BLaER1 (cell line): ENCODE measurements at regions not wholly inside any gene's neighbourhood (a gene's known extent, or its start where the extent isn't known, plus 50 kb on each side); places are given as distances from the start of the nearest gene placed in this dataset.

Experiments
- H3K27ac ChIP-seq: shearing (Covaris generic); formaldehyde crosslinking; 2 replicates; pipeline ENCODE4 v1.8.1; 2022
- H3K27me3 ChIP-seq: shearing (Covaris generic); formaldehyde crosslinking; 2 replicates; pipeline ENCODE4 v1.8.1; 2022
- H3K36me3 ChIP-seq: shearing (Covaris generic); formaldehyde crosslinking; 2 replicates; pipeline ENCODE4 v1.8.1; 2022
- H3K4me1 ChIP-seq: shearing (Covaris generic); formaldehyde crosslinking; 2 replicates; pipeline ENCODE4 v1.8.1; 2022
- H3K4me2 ChIP-seq: shearing (Covaris generic); formaldehyde crosslinking; 2 replicates; pipeline ENCODE4 v1.8.1; 2022
- H3K4me3 ChIP-seq: shearing (Covaris generic); formaldehyde crosslinking; 2 replicates; pipeline ENCODE4 v1.8.1; 2022
- H3K9ac ChIP-seq: shearing (Covaris generic); formaldehyde crosslinking; 2 replicates; pipeline ENCODE4 v1.8.1; 2022
- H3K9me3 ChIP-seq: shearing (Covaris generic); formaldehyde crosslinking; 2 replicates; pipeline ENCODE4 v1.8.1; 2022
- H4K20me1 ChIP-seq: shearing (Covaris generic); formaldehyde crosslinking; 2 replicates; pipeline ENCODE4 v1.8.1; 2022
- Cebpa-rat ChIP-seq: shearing (Covaris generic); IDR thresholded peaks from 2 replicates; pipeline ENCODE4 v1.8.1; 2022

DNA sequence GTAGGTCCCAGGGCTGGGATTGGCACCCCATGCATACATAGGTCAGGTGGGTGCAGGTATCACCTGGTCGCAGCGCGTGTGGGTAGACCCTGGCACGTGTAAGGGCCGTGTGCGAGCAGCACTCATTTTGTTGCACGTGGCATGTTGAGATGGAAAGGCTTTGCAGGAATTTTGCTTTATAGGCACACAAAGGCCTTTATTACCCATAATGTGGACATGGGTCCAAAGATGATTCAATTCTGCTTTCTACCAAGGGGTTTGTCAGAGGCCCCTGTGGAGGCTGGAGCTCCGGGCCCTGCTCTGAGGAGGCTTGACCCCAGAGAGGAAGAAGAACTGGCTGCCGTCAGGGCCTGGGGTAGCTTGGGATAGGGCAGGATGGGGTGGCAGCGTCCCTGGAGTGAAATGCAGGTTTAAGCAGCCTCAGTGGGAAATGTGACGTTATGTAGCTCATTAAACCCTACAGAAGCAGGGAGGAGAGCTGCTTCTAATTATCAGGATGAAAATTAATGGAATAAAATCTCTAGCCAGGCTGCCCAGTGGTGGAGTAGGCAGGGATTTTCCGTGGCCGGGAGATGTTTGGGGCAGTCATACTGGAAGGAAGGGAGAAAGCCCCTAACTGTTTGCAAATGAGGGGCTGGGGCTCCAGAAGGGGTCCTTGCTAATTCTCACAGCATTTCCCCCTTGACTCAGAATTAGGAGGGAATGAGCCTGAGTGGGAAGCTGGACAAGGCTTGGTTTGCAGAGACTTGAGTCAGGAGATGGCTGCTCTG lies 103.3 kb upstream of the PITX1 start:
- no peak for TF ChIP-seq Cebpa-rat
- Histone ChIP-seq H3K9me3 (no peaks in the 10 kb centered on the region), H3K4me2 (no peak overlapping the region), H3K27ac (no peak overlapping the region), H3K36me3 (no peaks in the 10 kb centered on the region), H4K20me1 (no peaks in the 10 kb centered on the region), H3K4me3 (no peak overlapping the region), H3K27me3 (no peaks in the 10 kb centered on the region), H3K9ac (no peak overlapping the region), H3K4me1 (peaks cover 15% of the 10 kb centered on the region)

- H3K4me1 ChIP-seq = peaks cover 13% of the 10 kb centered on the region
- no peak overlapping the region for H3K27ac ChIP-seq
- no peaks in the 10 kb centered on the region for H4K20me1 ChIP-seq
- no peak overlapping the region for H3K4me3 ChIP-seq
- H3K9me3 ChIP-seq = no peaks in the 10 kb centered on the region
- no peak overlapping the region for H3K4me2 ChIP-seq
- no peaks in the 10 kb centered on the region for H3K36me3 ChIP-seq
- H3K9ac ChIP-seq = no peak overlapping the region
- no peaks in the 10 kb centered on the region for H3K27me3 ChIP-seq
- no peak for TF ChIP-seq Cebpa-rat
Measured at GRCh38 chr5:135136546-135136945, 102.5 kb upstream of the PITX1 start.

GRCh38 chr5:135135530-135136226 lies 101.7 kb upstream of the PITX1 start:
- Histone ChIP-seq H3K4me1 (peaks cover 5% of the 10 kb centered on the region), H3K4me2 (no peak overlapping the region), H3K9ac (no peak overlapping the region), H3K9me3 (no peaks in the 10 kb centered on the region), H3K27me3 (no peaks in the 10 kb centered on the region), H3K27ac (no peak overlapping the region), H3K36me3 (no peaks in the 10 kb centered on the region), H3K4me3 (no peak overlapping the region), H4K20me1 (no peaks in the 10 kb centered on the region)
- no peak for TF ChIP-seq Cebpa-rat

- H3K36me3 ChIP-seq = no peaks in the 10 kb centered on the region
- H3K27me3 ChIP-seq = no peaks in the 10 kb centered on the region
- H3K9ac ChIP-seq = no peak overlapping the region
- no peak overlapping the region for H3K4me2 ChIP-seq
- H3K27ac ChIP-seq = no peak overlapping the region
- TF ChIP-seq Cebpa-rat = no peak
- H4K20me1 ChIP-seq = no peaks in the 10 kb centered on the region
- no peaks in the 10 kb centered on the region for H3K9me3 ChIP-seq
- no peaks in the 10 kb centered on the region for H3K4me1 ChIP-seq
- no peak overlapping the region for H3K4me3 ChIP-seq
Measured at GRCh38 chr5:135134691-135135381, 100.8 kb upstream of the PITX1 start.

DNA sequence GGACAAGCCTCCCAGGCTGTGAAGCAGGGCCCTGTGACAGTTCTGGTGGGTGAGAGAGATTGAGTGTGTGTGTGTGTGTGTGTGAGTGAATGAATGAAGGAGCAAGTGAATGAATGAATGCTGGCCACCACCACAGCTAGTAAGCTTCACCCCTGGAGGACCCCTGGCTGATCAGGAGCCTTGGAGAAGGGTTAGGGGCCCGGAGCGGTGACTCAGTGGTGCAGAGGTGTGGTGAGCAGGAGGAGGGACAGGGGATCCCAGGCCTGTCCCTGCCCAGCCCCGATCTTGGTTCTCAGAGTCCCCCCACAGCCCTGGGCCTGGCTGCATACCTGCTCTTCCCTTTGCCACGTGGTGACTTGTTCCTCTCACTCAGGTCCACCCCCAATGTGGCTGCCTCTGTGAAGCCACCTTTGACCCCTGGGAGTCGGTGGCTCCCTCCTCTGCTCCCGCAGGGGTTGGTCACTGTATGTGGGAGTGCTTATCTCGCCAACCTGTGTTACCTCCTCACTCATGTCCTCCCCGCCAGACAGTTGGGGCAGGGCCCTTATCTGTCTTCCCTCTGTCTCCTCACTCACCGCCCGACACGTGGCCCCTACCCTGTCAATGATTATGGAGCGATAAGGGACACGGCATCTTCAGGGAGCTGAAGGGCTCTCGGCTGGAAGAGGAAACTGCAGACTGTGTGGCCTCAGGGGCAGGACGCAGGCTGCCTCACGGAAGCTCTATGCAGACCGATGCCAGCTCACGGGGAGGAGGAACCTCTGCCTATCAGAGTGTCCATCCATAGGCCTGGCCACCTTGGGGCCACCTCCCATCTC lies 99.9 kb upstream of the PITX1 start:
- no peak for TF ChIP-seq Cebpa-rat
- no peak overlapping the region for H3K4me2 ChIP-seq
- no peaks in the 10 kb centered on the region for H3K27me3 ChIP-seq
- no peak overlapping the region for H3K9ac ChIP-seq
- no peaks in the 10 kb centered on the region for H3K4me1 ChIP-seq
- H3K9me3 ChIP-seq = no peaks in the 10 kb centered on the region
- H3K36me3 ChIP-seq = no peaks in the 10 kb centered on the region
- H3K27ac ChIP-seq = no peak overlapping the region
- H3K4me3 ChIP-seq = no peak overlapping the region
- no peaks in the 10 kb centered on the region for H4K20me1 ChIP-seq

GRCh38 chr5:135133181-135133580 lies 99.2 kb upstream of the PITX1 start:
- H3K4me2 ChIP-seq = no peak overlapping the region
- H3K4me3 ChIP-seq = no peak overlapping the region
- no peak overlapping the region for H3K9ac ChIP-seq
- H3K27me3 ChIP-seq = no peaks in the 10 kb centered on the region
- no peaks in the 10 kb centered on the region for H3K4me1 ChIP-seq
- H4K20me1 ChIP-seq = no peaks in the 10 kb centered on the region
- H3K27ac ChIP-seq = no peak overlapping the region
- no peaks in the 10 kb centered on the region for H3K9me3 ChIP-seq
- no peak for TF ChIP-seq Cebpa-rat
- H3K36me3 ChIP-seq = no peaks in the 10 kb centered on the region

GRCh38 chr5:135131801-135132680 lies 98.0 kb upstream of the PITX1 start:
- Histone ChIP-seq H3K36me3 (no peaks in the 10 kb centered on the region), H3K9me3 (no peaks in the 10 kb centered on the region), H3K27me3 (no peaks in the 10 kb centered on the region), H3K4me3 (no peak overlapping the region), H3K9ac (no peak overlapping the region), H4K20me1 (no peaks in the 10 kb centered on the region), H3K27ac (no peak overlapping the region), H3K4me2 (no peak overlapping the region), H3K4me1 (no peaks in the 10 kb centered on the region)
- no peak for TF ChIP-seq Cebpa-rat

DNA sequence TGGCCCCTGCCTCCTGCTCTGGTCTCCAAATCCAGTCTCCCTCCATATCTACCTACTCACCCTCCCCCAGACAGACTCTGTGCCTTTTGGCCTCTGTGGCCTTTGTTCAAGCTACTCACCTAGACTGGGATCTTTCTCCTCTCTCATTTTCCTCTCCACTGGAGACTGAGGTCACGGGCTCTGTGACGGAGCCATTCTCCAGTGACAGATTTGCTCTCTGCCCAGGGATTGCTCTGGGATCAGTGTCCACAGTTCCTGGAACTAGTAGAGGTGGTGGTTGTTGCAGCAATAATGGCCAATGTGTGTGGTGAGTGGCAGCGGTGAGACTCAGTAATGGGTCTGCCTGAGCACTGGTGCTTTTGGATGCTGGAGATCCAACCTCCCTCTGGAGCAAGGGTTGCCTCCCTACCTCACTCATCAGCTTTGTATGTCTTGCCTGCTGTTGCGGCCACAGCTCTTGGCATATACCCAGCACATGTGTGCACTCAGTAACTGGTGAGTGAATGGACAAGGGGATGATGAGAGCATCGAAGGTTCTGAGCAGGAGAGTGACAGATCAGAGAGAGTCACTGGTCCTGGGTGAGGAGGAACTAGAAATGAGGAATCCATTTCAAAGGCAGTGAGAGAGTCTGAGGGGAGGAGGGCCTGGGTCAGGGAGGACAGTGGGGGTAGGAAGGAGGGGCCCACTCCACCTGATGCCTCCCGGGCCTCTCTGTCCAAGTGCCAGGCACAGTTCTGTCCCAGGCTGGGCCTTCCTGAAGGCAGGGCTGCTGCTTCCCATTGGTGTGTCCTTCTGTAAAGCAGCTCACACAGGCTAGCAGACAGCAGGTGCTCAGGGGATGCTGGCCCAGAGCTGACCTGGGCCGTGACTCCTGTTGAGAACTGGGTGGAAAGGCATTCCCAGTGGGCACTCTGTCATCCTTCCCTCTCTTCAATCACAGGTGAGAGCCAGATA lies 96.5 kb upstream of the PITX1 start:
- Histone ChIP-seq H3K36me3 (no peaks in the 10 kb centered on the region), H4K20me1 (no peaks in the 10 kb centered on the region), H3K4me2 (no peak overlapping the region), H3K27ac (no peak overlapping the region), H3K4me1 (no peaks in the 10 kb centered on the region), H3K27me3 (no peaks in the 10 kb centered on the region), H3K9ac (no peak overlapping the region), H3K9me3 (no peaks in the 10 kb centered on the region), H3K4me3 (no peak overlapping the region)
- no peak for TF ChIP-seq Cebpa-rat
